SK-N-SH treated with all-trans-retinoic acid at 6 μM for 48 hours (cell line): ENCODE measurements at regions not wholly inside any gene's neighbourhood (a gene's known extent, or its start where the extent isn't known, plus 50 kb on each side); places are given as distances from the start of the nearest gene placed in this dataset.

Experiments
- ATAC-seq: fragments of 200-7000 bp; cut with Tn5 transposase; 3 replicates; pipeline ENCODE4 v1.9.1; 2020; ENCODE audit warnings: mild to moderate bottlenecking, moderate library complexity
- ARNTL ChIP-seq: fragments of 450-650 bp; formaldehyde crosslinking; IDR thresholded peaks from 2 replicates; pipeline ENCODE4 v1.5.0; 2020; ENCODE audit warnings: low read depth, mild to moderate bottlenecking, moderate library complexity, borderline replicate concordance
- BACH2 ChIP-seq: fragments of 250-450 bp; sonication (Bioruptor Pico); IDR thresholded peaks from 2 replicates; pipeline ENCODE4 v1.9.0; 2021; ENCODE audit warnings: mild to moderate bottlenecking, borderline replicate concordance
- CSDC2 ChIP-seq: fragments of 250-450 bp; sonication (Bioruptor Pico); IDR thresholded peaks from 2 replicates; pipeline ENCODE4 v1.5.0; 2020; ENCODE audit warnings: mild to moderate bottlenecking, moderate library complexity
- ESRRG ChIP-seq: fragments of 250-450 bp; sonication (Bioruptor Pico); IDR thresholded peaks from 2 replicates; pipeline ENCODE4 v1.6.1; 2021; ENCODE audit warnings: mild to moderate bottlenecking
- GLIS3 ChIP-seq: fragments of 250-450 bp; sonication (Bioruptor Pico); IDR thresholded peaks from 2 replicates; pipeline ENCODE4 v1.5.0; 2020; ENCODE audit warnings: mild to moderate bottlenecking, moderate library complexity
- OSR1 ChIP-seq: fragments of 250-450 bp; sonication (Bioruptor Pico); IDR thresholded peaks from 2 replicates; pipeline ENCODE4 v1.8.0; 2022; ENCODE audit warnings: moderate library complexity, mild to moderate bottlenecking, inconsistent platforms
- PPARA ChIP-seq: fragments of 250-450 bp; sonication (Bioruptor Pico); IDR thresholded peaks from 2 replicates; pipeline ENCODE4 v1.5.0; 2020; ENCODE audit warnings: mild to moderate bottlenecking, borderline replicate concordance
- RARB ChIP-seq: fragments of 250-450 bp; sonication (Bioruptor Pico); IDR thresholded peaks from 2 replicates; pipeline ENCODE4 v1.8.0; 2021; ENCODE audit warnings: mild to moderate bottlenecking, moderate library complexity
- SNAI2 ChIP-seq: fragments of 250-450 bp; sonication (Bioruptor Pico); IDR thresholded peaks from 2 replicates; pipeline ENCODE4 v1.5.0; 2020; ENCODE audit warnings: mild to moderate bottlenecking, moderate library complexity
- TCF4 ChIP-seq: fragments of 250-450 bp; sonication (Bioruptor Pico); IDR thresholded peaks from 2 replicates; pipeline ENCODE4 v1.8.0; 2021; ENCODE audit warnings: mild to moderate bottlenecking, moderate library complexity, borderline replicate concordance
- TOX ChIP-seq: fragments of 250-450 bp; sonication (Bioruptor Pico); IDR thresholded peaks from 2 replicates; pipeline ENCODE4 v1.8.0; 2021; ENCODE audit warnings: mild to moderate bottlenecking, moderate library complexity, borderline replicate concordance
- ZC3H10 ChIP-seq: fragments of 250-450 bp; sonication (Bioruptor Pico); IDR thresholded peaks from 2 replicates; pipeline ENCODE4 v1.5.1; 2021; ENCODE audit warnings: mild to moderate bottlenecking, moderate library complexity
- ZFP3 ChIP-seq: fragments of 250-450 bp; sonication (Bioruptor Pico); IDR thresholded peaks from 2 replicates; pipeline ENCODE4 v1.5.0; 2020; ENCODE audit warnings: mild to moderate bottlenecking, moderate library complexity
- ZFP30 ChIP-seq: fragments of 450-650 bp; formaldehyde crosslinking; IDR thresholded peaks from 2 replicates; pipeline ENCODE4 v1.5.0; 2022; ENCODE audit warnings: mild to moderate bottlenecking, moderate library complexity
- ZNF565 ChIP-seq: fragments of 450-650 bp; formaldehyde crosslinking; conservative IDR thresholded peaks from 2 replicates; pipeline ENCODE4 v1.5.0; 2020; ENCODE audit warnings: low read depth, mild to moderate bottlenecking, moderate library complexity
- ZNF70 ChIP-seq: fragments of 450-650 bp; formaldehyde crosslinking; IDR thresholded peaks from 2 replicates; pipeline ENCODE4 v1.5.0; 2020; ENCODE audit warnings: mild to moderate bottlenecking, moderate library complexity
- ZNF8 ChIP-seq: fragments of 450-650 bp; formaldehyde crosslinking; IDR thresholded peaks from 2 replicates; pipeline ENCODE4 v1.5.0; 2020; ENCODE audit warnings: mild to moderate bottlenecking, moderate library complexity
- TF ChIP-seq, protein P1 (sequence below): fragments of 250-450 bp; sonication (Bioruptor Pico); IDR thresholded peaks from 2 replicates; pipeline ENCODE4 v1.8.0; 2021; ENCODE audit warnings: low read depth, mild to moderate bottlenecking, moderate library complexity, borderline replicate concordance
- TF ChIP-seq, protein P2 (sequence below): fragments of 250-450 bp; sonication (Bioruptor Pico); IDR thresholded peaks from 2 replicates; pipeline ENCODE4 v1.5.0; 2020; ENCODE audit warnings: mild to moderate bottlenecking, moderate library complexity
- TF ChIP-seq, protein P3 (sequence below): fragments of 250-450 bp; sonication (Bioruptor Pico); IDR thresholded peaks from 2 replicates; pipeline ENCODE4 v1.5.1; 2020; ENCODE audit warnings: low read depth, mild to moderate bottlenecking, moderate library complexity
- TF ChIP-seq, protein P4 (sequence below): fragments of 250-450 bp; sonication (Bioruptor Pico); IDR thresholded peaks from 2 replicates; pipeline ENCODE4 v1.8.0; 2020; ENCODE audit warnings: mild to moderate bottlenecking, moderate library complexity, borderline replicate concordance

DNA sequence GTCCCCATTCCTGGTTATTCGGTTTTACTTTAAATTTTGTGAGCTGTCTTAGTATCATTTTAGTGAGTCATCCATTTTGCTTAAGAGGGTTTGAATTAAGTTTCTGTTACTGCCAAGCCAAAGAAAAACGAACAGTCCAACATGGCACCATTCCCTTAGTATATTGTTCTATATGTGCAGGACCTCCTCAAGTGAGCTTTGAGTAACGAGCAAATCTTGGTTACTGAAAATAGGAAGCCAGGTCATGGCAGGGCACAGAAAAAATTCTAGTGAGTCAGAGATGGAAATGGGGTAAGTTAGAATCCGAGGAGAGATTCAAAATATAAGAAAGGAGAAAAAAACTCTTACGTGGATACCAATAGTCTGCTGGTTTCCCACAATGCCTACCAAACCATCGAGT is 292.9 kb downstream of the BAMBI start:
- no peak for ATAC-seq
- TF ChIP-seq ESRRG (CRISPR knock-in tag) (no peak), ZFP30 (CRISPR knock-in tag) (no peak), TCF4 (CRISPR knock-in tag) (no peak), ZNF565 (no peak), OSR1 (no peak), ARNTL (CRISPR knock-in tag) (no peak), ZNF8 (CRISPR knock-in tag) (no peak), GLIS3 (CRISPR knock-in tag) (no peak), SNAI2 (no peak), BACH2 (CRISPR knock-in tag) (no peak)
- TF ChIP-seq, protein P1, sequence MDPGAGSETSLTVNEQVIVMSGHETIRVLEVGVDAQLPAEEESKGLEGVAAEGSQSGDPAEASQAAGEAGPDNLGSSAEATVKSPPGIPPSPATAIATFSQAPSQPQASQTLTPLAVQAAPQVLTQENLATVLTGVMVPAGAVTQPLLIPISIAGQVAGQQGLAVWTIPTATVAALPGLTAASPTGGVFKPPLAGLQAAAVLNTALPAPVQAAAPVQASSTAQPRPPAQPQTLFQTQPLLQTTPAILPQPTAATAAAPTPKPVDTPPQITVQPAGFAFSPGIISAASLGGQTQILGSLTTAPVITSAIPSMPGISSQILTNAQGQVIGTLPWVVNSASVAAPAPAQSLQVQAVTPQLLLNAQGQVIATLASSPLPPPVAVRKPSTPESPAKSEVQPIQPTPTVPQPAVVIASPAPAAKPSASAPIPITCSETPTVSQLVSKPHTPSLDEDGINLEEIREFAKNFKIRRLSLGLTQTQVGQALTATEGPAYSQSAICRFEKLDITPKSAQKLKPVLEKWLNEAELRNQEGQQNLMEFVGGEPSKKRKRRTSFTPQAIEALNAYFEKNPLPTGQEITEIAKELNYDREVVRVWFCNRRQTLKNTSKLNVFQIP (CRISPR knock-in tag): no peak

DNA sequence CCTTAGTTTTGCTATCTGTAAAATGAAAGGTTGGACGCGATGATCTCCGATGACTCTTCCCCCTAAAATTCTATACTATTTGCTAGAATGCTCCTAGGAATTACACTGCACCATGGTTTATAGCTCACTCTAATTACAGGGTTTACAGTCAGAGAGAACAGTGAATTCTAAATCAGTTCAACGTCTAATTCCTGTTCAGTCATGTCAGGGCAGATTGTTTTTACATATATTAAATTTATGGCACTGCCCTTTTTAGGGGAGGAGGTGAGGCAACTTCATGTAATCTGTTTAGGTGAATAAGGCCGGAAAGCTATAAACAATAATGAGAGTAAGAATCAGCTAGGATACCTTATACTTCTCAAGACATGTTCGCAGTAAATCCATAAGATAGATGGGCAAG is 293.9 kb downstream of the BAMBI start:
- TF ChIP-seq ZNF70 (CRISPR knock-in tag): no peak
- TF ChIP-seq BACH2 (CRISPR knock-in tag): no peak
- no peak for TF ChIP-seq OSR1
- TF ChIP-seq PPARA (CRISPR knock-in tag): no peak
- TF ChIP-seq, protein P2, sequence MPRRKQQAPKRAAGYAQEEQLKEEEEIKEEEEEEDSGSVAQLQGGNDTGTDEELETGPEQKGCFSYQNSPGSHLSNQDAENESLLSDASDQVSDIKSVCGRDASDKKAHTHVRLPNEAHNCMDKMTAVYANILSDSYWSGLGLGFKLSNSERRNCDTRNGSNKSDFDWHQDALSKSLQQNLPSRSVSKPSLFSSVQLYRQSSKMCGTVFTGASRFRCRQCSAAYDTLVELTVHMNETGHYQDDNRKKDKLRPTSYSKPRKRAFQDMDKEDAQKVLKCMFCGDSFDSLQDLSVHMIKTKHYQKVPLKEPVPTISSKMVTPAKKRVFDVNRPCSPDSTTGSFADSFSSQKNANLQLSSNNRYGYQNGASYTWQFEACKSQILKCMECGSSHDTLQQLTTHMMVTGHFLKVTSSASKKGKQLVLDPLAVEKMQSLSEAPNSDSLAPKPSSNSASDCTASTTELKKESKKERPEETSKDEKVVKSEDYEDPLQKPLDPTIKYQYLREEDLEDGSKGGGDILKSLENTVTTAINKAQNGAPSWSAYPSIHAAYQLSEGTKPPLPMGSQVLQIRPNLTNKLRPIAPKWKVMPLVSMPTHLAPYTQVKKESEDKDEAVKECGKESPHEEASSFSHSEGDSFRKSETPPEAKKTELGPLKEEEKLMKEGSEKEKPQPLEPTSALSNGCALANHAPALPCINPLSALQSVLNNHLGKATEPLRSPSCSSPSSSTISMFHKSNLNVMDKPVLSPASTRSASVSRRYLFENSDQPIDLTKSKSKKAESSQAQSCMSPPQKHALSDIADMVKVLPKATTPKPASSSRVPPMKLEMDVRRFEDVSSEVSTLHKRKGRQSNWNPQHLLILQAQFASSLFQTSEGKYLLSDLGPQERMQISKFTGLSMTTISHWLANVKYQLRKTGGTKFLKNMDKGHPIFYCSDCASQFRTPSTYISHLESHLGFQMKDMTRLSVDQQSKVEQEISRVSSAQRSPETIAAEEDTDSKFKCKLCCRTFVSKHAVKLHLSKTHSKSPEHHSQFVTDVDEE (CRISPR knock-in tag): no peak
- no peak for TF ChIP-seq ZC3H10 (CRISPR knock-in tag)
- no peak for TF ChIP-seq ARNTL (CRISPR knock-in tag)
- ATAC-seq: no peak

DNA sequence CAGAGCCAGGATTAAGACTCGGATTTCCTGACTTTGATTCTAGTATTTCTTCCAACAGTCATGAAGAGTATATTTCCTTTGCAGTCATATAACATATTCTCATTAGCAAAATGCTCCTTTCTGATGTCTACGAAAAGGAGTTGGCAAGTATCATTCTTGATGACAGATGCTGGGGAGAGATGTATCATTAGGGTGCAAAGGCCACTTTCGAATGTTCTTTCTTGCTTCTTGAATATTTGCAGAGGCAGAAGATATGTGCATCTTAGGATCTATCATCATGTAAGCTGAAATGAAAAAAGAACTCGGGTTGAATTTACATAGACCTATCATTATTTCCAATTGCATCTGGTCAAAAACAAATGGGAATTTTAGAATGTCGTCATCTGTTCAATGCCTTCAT is 294.4 kb downstream of the BAMBI start:
- no peak for ATAC-seq
- TF ChIP-seq GLIS3 (CRISPR knock-in tag) (no peak), TCF4 (CRISPR knock-in tag) (no peak)
- TF ChIP-seq, all 23 proteins: peak for 0

DNA sequence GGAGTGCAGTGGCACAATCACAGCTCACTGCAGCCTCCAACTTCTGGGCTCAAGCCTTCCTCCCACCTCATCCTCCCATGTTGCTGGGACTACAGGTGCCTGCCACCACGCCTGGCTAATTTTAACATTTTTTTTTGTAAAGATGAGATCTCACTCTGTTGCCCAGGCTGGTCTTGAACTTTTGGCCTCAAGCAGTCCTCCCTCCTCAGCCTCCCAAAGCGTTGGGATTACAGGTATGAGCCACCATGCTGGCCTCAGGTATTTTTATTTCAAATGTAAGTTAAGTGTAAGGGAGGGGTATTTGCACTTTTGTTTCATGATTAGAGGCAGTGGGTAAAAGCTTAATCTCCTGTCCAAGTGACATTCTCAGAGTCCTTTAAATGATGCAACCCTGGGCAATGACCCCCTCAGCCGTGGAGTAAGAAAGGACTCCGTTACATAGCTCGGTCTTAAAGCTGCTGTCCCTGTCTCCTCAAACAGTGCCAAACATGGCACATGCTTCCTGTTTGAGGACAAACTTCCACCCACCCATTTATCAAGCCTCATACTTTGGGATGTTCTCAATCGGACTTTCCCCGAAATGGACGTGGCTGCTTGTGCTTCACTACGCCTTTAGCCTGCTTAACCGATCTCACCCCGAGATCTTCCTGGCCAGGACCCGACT is 296.1 kb downstream of the BAMBI start:
- ATAC-seq: no peak
- TF ChIP-seq CSDC2 (no peak), ZNF565 (no peak), BACH2 (CRISPR knock-in tag) (no peak), RARB (no peak), TOX (no peak), ESRRG (CRISPR knock-in tag) (no peak), TCF4 (CRISPR knock-in tag) (no peak), ZC3H10 (CRISPR knock-in tag) (no peak), ZFP3 (CRISPR knock-in tag) (no peak)
- TF ChIP-seq, protein P3, sequence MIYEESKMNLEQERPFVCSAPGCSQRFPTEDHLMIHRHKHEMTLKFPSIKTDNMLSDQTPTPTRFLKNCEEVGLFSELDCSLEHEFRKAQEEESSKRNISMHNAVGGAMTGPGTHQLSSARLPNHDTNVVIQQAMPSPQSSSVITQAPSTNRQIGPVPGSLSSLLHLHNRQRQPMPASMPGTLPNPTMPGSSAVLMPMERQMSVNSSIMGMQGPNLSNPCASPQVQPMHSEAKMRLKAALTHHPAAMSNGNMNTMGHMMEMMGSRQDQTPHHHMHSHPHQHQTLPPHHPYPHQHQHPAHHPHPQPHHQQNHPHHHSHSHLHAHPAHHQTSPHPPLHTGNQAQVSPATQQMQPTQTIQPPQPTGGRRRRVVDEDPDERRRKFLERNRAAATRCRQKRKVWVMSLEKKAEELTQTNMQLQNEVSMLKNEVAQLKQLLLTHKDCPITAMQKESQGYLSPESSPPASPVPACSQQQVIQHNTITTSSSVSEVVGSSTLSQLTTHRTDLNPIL (CRISPR knock-in tag): no peak
- TF ChIP-seq, protein P4, sequence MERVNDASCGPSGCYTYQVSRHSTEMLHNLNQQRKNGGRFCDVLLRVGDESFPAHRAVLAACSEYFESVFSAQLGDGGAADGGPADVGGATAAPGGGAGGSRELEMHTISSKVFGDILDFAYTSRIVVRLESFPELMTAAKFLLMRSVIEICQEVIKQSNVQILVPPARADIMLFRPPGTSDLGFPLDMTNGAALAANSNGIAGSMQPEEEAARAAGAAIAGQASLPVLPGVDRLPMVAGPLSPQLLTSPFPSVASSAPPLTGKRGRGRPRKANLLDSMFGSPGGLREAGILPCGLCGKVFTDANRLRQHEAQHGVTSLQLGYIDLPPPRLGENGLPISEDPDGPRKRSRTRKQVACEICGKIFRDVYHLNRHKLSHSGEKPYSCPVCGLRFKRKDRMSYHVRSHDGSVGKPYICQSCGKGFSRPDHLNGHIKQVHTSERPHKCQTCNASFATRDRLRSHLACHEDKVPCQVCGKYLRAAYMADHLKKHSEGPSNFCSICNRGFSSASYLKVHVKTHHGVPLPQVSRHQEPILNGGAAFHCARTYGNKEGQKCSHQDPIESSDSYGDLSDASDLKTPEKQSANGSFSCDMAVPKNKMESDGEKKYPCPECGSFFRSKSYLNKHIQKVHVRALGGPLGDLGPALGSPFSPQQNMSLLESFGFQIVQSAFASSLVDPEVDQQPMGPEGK (CRISPR knock-in tag): no peak
- TF ChIP-seq, protein P2 (CRISPR knock-in tag): no peak
